GM21529 (cell line): ENCODE measurements at regions not wholly inside any gene's neighbourhood (a gene's known extent, or its start where the extent isn't known, plus 50 kb on each side); places are given as distances from the start of the nearest gene placed in this dataset.
"Not testable (repeated sequence)": the region's sequence is repeated elsewhere in the genome, so short reads cannot be mapped to it uniquely, and the experiment has no call there.

Experiments
- ATAC-seq: cut with Tn5 transposase; IDR thresholded peaks from one replicate; pipeline ENCODE4 v1.9.1; 2021; ENCODE audit not compliant: unreplicated experiment

DNA sequence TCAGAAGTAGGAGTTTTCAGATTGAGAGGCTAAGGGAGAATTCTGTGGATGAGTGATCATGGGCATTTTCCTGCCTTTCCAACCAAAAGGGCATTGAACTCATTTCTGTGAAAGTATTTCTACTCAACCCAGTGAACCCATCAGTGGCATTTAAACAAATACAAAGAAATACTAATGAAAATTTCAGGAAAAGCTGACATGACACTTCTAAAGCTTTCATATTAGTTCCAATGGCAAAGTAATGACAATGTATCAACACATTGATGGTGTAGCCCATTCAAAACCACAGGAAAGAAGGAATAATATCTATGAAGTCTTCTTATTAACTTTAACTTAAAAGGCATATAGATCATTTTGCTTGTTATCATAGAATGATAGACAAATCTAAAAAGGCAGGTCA is 183.5 kb upstream of the ANXA10 start:
- no peak for ATAC-seq

DNA sequence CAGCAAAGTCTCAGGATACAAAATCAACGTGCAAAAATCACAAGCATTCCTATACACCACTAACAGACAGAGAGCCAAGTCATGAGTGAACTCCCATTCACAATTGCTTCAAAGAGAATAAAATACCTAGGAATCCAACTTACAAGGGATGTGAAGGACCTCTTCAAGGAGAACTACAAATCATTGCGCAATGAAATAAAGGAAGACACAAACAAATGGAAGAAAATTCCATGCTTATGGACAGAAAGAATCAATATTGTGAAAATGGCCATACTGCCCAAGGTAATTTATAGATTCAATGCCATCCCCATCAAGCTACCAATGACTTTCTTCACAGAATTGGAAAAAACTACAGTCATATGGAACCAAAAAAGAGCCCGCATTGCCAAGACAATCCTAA is 179.8 kb upstream of the ANXA10 start:
- ATAC-seq, result not testable (repeated sequence)

- no peak for ATAC-seq
Measured at GRCh38 chr4:167918077-167918476, 174.3 kb upstream of the ANXA10 start.

GRCh38 chr4:167930166-167930565 is 162.2 kb upstream of the ANXA10 start:
- ATAC-seq, result no peak

- no peak for ATAC-seq
Measured at GRCh38 chr4:167934216-167934615, 158.1 kb upstream of the ANXA10 start.

DNA sequence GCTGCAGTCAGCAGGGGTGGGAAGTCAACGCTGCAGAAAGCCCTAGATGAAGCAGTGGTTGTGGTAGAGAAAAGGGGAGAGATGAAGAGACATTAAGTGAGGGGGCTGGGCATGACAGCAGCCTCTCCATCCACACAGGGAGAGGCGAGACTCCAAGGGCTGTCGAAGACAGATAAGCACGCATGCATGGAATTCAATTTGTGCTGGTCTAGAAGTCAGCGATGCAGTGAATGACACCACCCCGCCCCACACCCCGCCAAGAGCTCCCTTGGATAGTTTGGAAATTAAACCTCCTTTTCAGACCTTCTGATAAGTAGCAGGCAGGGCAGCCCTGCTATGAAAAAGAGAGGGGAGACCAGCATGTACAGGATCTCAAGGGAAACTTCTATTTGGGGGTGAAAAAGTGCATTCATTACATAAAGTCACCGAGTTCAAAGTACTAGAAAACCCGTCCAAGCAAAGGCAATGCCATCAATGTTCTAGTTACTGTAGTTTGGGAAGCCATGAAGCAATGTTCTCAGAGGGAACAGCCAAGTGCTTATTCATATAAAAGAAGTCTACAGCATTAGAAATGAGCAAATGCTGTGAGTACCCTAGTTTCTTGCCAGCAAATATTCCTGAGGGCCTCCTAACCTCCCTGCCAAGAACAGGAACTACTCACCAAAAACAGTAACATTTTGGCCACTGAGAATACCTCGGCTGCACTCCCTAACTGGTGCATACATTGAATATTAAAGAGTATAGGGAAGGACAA is 152.3 kb upstream of the ANXA10 start:
- no peak for ATAC-seq

DNA sequence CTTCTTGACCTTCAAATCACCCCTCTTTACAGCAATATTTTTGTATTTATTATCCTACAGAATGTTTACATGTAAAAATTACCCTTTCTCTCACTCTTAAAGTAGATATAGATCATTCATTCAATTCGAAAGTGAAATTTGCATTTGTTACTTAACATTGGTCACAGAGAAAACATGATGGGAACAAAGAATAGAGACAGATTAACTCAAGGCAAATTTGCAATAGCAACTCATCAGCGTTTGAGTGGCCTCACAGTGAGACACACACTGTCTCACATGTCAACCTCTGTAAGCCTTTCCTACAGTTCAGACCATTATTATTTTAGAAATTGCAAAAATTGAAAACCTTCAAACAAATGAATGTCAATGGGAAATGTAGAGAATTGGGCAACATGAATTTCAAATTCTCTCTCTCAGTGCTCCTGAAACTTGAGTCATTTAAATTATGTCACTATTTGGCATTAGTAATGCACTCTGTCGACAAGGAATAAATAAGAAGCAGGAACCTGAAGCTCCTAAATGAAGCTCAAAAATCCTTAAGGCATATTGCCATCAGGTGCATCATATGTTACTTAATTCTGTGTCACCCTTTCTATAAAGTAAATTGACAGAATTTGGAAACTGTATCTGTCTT is 148.3 kb upstream of the ANXA10 start:
- ATAC-seq, result no peak

DNA sequence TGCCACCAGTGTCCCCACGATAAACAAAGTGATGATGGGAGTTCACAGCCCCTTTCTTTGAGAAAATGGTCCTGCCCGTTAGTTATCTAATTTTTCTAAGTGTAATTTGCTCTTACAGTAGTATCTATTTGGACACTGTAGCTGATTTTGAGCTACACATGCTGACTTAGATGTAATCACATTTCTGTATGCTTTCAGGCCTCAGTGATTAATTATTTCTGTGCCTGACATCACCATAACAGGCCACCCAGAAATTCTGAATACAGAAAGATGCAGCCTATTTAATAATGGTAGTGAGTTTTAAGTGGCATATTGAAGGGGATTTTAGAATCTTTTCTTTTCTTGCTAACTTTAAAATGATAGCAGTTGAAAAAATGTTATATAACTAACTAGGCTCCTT is 147.6 kb upstream of the ANXA10 start:
- no peak for ATAC-seq

DNA sequence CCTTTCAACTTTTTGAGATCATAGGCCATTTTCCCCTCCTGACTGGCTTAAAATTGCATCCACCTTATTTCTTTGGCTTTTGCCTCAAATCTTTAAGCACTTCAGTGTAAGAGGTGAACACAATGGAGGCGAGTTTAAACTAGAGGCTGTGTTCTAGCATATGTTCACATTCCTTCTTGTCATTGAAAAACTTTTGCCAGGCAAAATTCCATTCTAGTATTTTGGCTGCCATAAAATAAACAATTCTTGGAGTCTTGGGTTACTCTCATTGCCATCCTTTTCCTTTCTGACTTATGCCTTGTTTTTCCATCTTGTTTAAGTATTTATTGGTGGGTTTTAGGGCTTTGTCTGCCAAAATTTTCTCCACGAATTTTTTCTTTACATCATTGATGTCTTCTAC is 137.3 kb upstream of the ANXA10 start:
- ATAC-seq, result no peak

DNA sequence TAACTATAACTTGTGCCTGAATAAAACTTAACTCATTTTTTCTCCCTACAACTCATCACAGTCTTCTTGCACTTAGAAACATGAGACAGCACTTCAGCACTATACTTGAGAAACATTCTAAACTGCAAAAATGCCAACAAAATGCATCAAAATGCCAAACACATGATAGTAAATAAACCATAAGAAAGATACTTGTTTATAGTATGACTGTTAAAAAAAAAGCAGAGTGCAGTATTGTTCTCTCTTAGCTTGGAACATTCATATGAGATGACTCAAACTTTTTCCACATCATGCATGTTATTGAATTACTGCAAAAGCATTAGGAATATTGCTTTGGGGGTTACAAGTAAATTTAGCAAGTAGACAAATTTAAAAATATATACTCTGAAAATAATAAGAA is 135.7 kb upstream of the ANXA10 start:
- no peak for ATAC-seq

GRCh38 chr4:167964766-167965373 is 127.5 kb upstream of the ANXA10 start:
- ATAC-seq, result no peak

GRCh38 chr4:167966143-167966542 is 126.2 kb upstream of the ANXA10 start:
- ATAC-seq, result no peak

DNA sequence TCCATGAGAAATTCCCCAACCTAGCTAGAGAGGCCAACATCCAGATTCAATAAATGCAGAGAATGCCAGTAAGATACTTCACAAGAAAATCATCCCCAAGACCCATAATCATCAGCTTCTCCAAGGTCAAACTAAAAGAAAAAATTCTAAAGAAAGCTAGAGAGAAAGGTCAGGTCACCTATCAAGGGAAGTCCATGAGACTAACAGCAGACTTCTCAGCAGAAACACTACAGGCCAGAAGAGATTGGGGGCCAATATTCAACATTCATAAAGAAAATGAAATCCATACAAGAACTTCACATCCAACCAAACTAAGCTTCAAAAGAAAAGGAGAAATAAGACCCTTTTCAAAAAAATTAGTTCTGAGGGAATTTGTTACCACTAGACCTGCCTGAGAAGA is 118.8 kb upstream of the ANXA10 start:
- no peak for ATAC-seq

DNA sequence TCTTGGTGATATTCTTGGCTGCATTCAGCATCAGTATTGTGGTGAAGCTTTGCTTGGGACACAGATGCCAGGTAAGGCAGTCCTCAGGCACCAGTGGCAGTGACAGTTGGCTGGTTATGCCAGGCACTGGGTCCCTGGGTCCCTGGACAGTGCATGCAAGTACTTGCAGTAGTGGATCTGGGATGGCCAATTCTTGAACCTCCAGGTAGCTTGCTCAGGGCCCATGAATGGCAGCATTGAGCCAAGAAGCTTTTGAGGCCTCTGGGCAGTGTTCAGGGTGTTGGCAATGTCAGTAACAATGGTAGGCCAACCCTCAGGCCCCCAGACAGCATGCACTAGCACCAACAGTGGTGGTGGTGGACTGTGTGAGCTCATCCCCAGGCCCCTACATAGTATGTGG is 106.8 kb upstream of the ANXA10 start:
- ATAC-seq, result no peak

GRCh38 chr4:167986044-167986443 is 106.3 kb upstream of the ANXA10 start:
- no peak for ATAC-seq

DNA sequence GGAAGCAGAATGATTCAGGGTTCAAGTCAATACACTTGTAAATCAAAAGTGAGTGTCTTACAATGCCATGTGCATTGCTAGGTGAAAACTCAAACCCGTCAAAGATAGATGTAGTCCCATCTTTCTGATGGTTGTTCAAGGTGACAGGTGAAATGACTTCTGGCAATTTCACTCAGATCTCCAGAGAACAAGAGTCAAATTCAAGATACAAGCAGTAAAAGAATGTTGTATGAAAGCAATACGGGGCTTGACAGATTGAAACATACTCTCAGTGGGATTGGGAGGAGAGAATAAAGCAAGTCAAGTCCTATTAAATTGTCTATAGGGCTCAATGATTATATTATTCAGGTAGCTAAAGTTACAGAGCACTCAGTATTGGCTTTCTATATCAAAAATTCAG is 105.1 kb upstream of the ANXA10 start:
- no peak for ATAC-seq

DNA sequence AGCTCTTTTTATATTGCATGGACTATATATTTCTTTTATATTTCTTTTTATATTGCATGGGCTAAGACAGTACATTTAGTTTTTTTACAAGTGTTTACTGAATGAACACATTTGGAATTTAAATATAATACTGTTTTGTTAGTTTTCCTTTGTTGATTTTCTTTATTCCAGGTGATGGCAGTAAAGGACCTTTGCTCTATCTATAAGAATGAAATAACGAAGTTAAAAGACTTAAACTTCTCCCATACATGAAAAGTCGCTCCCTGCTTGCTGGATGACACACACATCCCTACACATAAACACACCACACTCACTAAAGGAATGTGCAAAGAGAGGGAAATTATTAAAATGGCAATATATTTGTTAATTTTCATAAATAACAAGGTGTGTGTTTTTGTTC is 102.5 kb upstream of the ANXA10 start:
- ATAC-seq, result no peak

GRCh38 chr4:168008112-168008511 is 84.2 kb upstream of the ANXA10 start:
- ATAC-seq, result not testable (repeated sequence)

DNA sequence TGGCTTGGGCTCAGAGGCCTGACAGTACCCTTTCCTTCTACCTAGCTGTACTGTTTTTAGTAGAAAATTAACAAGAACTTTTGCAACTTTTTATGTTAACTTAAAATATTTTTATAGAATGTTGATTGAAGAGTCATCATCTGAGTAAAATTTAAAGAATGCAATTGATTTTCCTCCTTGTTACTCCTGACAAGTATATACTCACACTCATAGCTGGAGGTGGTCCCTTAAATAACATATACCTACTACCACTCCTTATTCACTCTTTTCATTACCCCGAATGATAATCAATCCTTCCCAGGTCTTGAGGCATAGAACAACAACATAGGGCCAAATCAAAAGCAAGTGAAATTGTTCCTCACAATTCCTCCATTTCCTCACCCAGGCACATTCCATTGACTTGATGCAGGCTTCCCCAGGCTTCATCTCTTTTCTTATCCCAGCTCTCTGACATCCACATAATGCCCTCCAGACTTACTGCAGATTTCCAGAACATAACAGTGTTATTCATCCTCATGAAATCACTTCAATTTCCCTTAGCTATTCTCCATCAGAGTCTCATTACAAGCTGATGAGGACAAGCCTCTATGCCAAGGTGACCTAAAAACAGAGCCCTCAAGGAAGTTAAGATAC is 73.2 kb upstream of the ANXA10 start:
- no peak for ATAC-seq

GRCh38 chr4:168019921-168020320 is 72.4 kb upstream of the ANXA10 start:
- no peak for ATAC-seq

- no peak for ATAC-seq
Measured at GRCh38 chr4:168021666-168022065, 70.7 kb upstream of the ANXA10 start.

DNA sequence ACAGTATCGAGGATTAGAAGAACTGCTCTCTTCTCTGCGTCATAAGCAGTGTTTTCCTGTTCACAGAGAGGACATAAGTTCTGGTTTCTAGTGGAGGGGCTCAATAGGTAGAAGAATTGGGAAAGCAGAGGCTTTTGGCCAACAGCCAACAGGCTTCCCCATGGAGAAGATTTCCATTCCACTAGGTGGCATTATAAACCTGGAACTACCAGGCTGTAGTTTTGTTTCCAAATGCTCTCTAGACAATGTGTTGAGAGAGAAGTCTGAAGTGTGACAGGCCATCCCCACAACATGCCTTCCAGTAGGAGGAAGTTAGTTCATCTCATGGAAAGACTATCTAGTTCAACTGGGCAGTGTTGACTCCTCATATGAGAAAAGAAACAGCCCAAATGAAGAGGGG is 63.8 kb upstream of the ANXA10 start:
- ATAC-seq, result no peak
